ENCODE measurements at regions not wholly inside any gene's neighbourhood (a gene's known extent, or its start where the extent isn't known, plus 50 kb on each side); places are given as distances from the start of the nearest gene placed in this dataset.

- TF ChIP-seq RAD51 (IDR thresholded peaks at IDR 0.05; ENCODE audit: borderline replicate concordance) (no peak), ZNF253 (CRISPR knock-in tag; IDR thresholded peaks at IDR 0.05; ENCODE audit: borderline replicate concordance) (no peak), MAX (IDR thresholded peaks at IDR 0.05) (no peak), POLR2AphosphoS5 (IDR thresholded peaks at IDR 0.05; ENCODE audit: low read depth, low read length) (no peak), ZNF414 (CRISPR knock-in tag; IDR thresholded peaks at IDR 0.05) (no peak), CTCF (CRISPR knock-in tag; IDR thresholded peaks at IDR 0.05) (no peak), ZNF558 (CRISPR knock-in tag; IDR thresholded peaks at IDR 0.05; ENCODE audit: borderline replicate concordance) (no peak), SIX1 (CRISPR knock-in tag; IDR thresholded peaks at IDR 0.05; ENCODE audit: borderline replicate concordance) (no peak), CC2D1A (CRISPR knock-in tag; IDR thresholded peaks at IDR 0.05) (no peak), TAF1 (CRISPR knock-in tag; IDR thresholded peaks at IDR 0.05) (no peak), DMTF1 (CRISPR knock-in tag; IDR thresholded peaks at IDR 0.05) (no peak)
These were observed 58.1 kb upstream of the CAND1 start for GRCh38 chr12:67211029-67211428.

Measured in HepG2 (cell line).